Mucosa of gallbladder (tissue), 1 donor: ENCODE measurements at regions not wholly inside any gene's neighbourhood (a gene's known extent, or its start where the extent isn't known, plus 50 kb on each side); places are given as distances from the start of the nearest gene placed in this dataset.

Source experiments
- DNase-seq: peaks from one replicate; pipeline ENCODE4 v3.0.0-alpha.2; 2020; ENCODE audit warnings: low spot score
- donor health status: DM: no; HTN: no; CAD: no.

GRCh38 chr18:75588412-75588811, 160.9 kb upstream of the SMIM21 start:
- DNase-seq = no peak

- DNase-seq = no peak
These were observed 159.6 kb upstream of the SMIM21 start for GRCh38 chr18:75587131-75587530.

GRCh38 chr18:75586130-75586889, 158.8 kb upstream of the SMIM21 start:
- no peak for DNase-seq

- no peak for DNase-seq
These were observed 155.4 kb upstream of the SMIM21 start for GRCh38 chr18:75582940-75583339.

- no peak for DNase-seq
These were observed 154.9 kb upstream of the SMIM21 start for GRCh38 chr18:75582406-75582821.

- no peak for DNase-seq
These were observed 154.0 kb upstream of the SMIM21 start for GRCh38 chr18:75581336-75582131.

GRCh38 chr18:75574187-75574586, 146.7 kb upstream of the SMIM21 start:
- DNase-seq = no peak

GRCh38 chr18:75563150-75563549, 135.6 kb upstream of the SMIM21 start:
- no peak for DNase-seq

GRCh38 chr18:75562216-75562615, 134.7 kb upstream of the SMIM21 start:
- no peak for DNase-seq

GRCh38 chr18:75558790-75559189, 131.3 kb upstream of the SMIM21 start:
- no peak for DNase-seq

- no peak for DNase-seq
These were observed 129.3 kb upstream of the SMIM21 start for GRCh38 chr18:75556841-75557240.

GRCh38 chr18:75554644-75555185, 127.2 kb upstream of the SMIM21 start:
- no peak for DNase-seq

GRCh38 chr18:75554176-75554575, 126.7 kb upstream of the SMIM21 start:
- DNase-seq = no peak

GRCh38 chr18:75553021-75553420, 125.5 kb upstream of the SMIM21 start:
- DNase-seq = no peak

GRCh38 chr18:75551071-75551470, 123.6 kb upstream of the SMIM21 start:
- no peak for DNase-seq

- no peak for DNase-seq
These were observed 120.9 kb upstream of the SMIM21 start for GRCh38 chr18:75548353-75548905.

- DNase-seq = no peak
These were observed 119.5 kb upstream of the SMIM21 start for GRCh38 chr18:75546964-75547363.

- no peak for DNase-seq
These were observed 117.7 kb upstream of the SMIM21 start for GRCh38 chr18:75545189-75545588.

GRCh38 chr18:75544496-75544895, 117.0 kb upstream of the SMIM21 start:
- no peak for DNase-seq

GRCh38 chr18:75544051-75544481, 116.6 kb upstream of the SMIM21 start:
- no peak for DNase-seq

- DNase-seq = no peak
These were observed 111.2 kb upstream of the SMIM21 start for GRCh38 chr18:75538727-75539126.

- DNase-seq = no peak
These were observed 106.4 kb upstream of the SMIM21 start for GRCh38 chr18:75533950-75534349.

GRCh38 chr18:75533209-75533608, 105.7 kb upstream of the SMIM21 start:
- DNase-seq = no peak
